Liver (tissue), 8 donors: ENCODE measurements at regions not wholly inside any gene's neighbourhood (a gene's known extent, or its start where the extent isn't known, plus 50 kb on each side); places are given as distances from the start of the nearest gene placed in this dataset.

Experiments used
- DNase-seq: peaks from one replicate; pipeline ENCODE4 v3.0.0-alpha.2; 2017; ENCODE audit warnings: low spot score
- H3K27ac ChIP-seq, 2 donors: one replicate each; pipeline ENCODE4 v1.7.0; 2013; ENCODE audit warnings: inconsistent platforms in 2 of 2, low read length in 2 of 2, control low read depth in 1 of 2, low read depth in 1 of 2, mild to moderate bottlenecking in 1 of 2
- H3K27me3 ChIP-seq, 4 donors: one replicate each; pipeline versions ENCODE4 v1.6.1 to v1.7.0; 2013; ENCODE audit warnings: low read length in 3 of 4, inconsistent platforms in 1 of 4, mild to moderate bottlenecking in 1 of 4, moderate library complexity in 1 of 4; ENCODE audit not compliant: control insufficient read depth in 4 of 4, insufficient read depth in 4 of 4
- H3K36me3 ChIP-seq, 4 donors: one replicate each; pipeline versions ENCODE4 v1.6.1 to v1.7.0; 2013; ENCODE audit warnings: low read length in 3 of 4, mild to moderate bottlenecking in 3 of 4, low read depth in 1 of 4, moderate library complexity in 1 of 4; ENCODE audit not compliant: control insufficient read depth in 4 of 4, insufficient read depth in 3 of 4
- H3K4me1 ChIP-seq, 4 donors: one replicate each; pipeline versions ENCODE4 v1.6.1 to v1.7.0; 2013; ENCODE audit warnings: low read length in 3 of 4, mild to moderate bottlenecking in 3 of 4, moderate library complexity in 1 of 4; ENCODE audit not compliant: control insufficient read depth in 4 of 4, insufficient read depth in 4 of 4
- H3K4me3 ChIP-seq, 3 donors: one replicate each; pipeline versions ENCODE4 v1.6.1 to v1.7.0; 2013; ENCODE audit warnings: low read length in 3 of 3, control low read depth in 1 of 3, low read depth in 1 of 3, mild to moderate bottlenecking in 1 of 3
- H3K9ac ChIP-seq, 2 donors: one replicate each; pipeline ENCODE4 v1.7.0; 2013; ENCODE audit warnings: low read length in 2 of 2, mild to moderate bottlenecking in 2 of 2, moderate library complexity in 2 of 2, control low read depth in 1 of 2, low read depth in 1 of 2
- H3K9me3 ChIP-seq, 4 donors: one replicate each; pipeline versions ENCODE4 v1.6.1 to v1.7.0; 2013; ENCODE audit warnings: low read length in 3 of 4; ENCODE audit not compliant: control insufficient read depth in 4 of 4
- EGR1 ChIP-seq, 2 donors: IDR thresholded peaks; 2 replicates each; pipeline ENCODE4 v1.6.1; 2016 to 2018; ENCODE audit warnings: antibody characterized with exemption in 2 of 2, low read depth in 2 of 2
- FOXA1 ChIP-seq: IDR thresholded peaks from 2 replicates; pipeline ENCODE4 v1.6.1; 2016; ENCODE audit warnings: antibody characterized with exemption
- GABPA ChIP-seq, 2 donors: IDR thresholded peaks in 1 of 2; conservative IDR thresholded peaks in 1 of 2; 2 replicates each; pipeline ENCODE4 v1.6.1; 2016; ENCODE audit warnings: antibody characterized with exemption in 2 of 2, mild to moderate bottlenecking in 1 of 2, moderate library complexity in 1 of 2
- HNF4A ChIP-seq, 2 donors: conservative IDR thresholded peaks; 2 replicates each; pipeline ENCODE4 v1.6.1; 2016; ENCODE audit warnings: antibody characterized with exemption in 2 of 2, mild to moderate bottlenecking in 2 of 2
- HNF4G ChIP-seq: IDR thresholded peaks from 2 replicates; pipeline ENCODE4 v1.6.1; 2016; ENCODE audit warnings: antibody characterized with exemption
- JUND ChIP-seq, 2 donors: IDR thresholded peaks; 2 replicates each; pipeline ENCODE4 v1.6.1; 2016; ENCODE audit warnings: antibody characterized with exemption in 2 of 2
- NR2F2 ChIP-seq: IDR thresholded peaks from 2 replicates; pipeline ENCODE4 v1.6.1; 2016; ENCODE audit warnings: antibody characterized with exemption
- RAD21 ChIP-seq, 2 donors: IDR thresholded peaks; 2 replicates each; pipeline ENCODE4 v1.6.1; 2016; ENCODE audit warnings: antibody characterized with exemption in 2 of 2, mild to moderate bottlenecking in 2 of 2
- RXRA ChIP-seq, 2 donors: IDR thresholded peaks; 2 replicates each; pipeline ENCODE4 v1.6.1; 2017 to 2018; ENCODE audit warnings: antibody characterized with exemption in 2 of 2, mild to moderate bottlenecking in 1 of 2
- SP1 ChIP-seq: IDR thresholded peaks from 2 replicates; pipeline ENCODE4 v1.6.1; 2018; ENCODE audit warnings: antibody characterized with exemption, mild to moderate bottlenecking
- TAF1 ChIP-seq: conservative IDR thresholded peaks from 2 replicates; pipeline ENCODE4 v1.6.1; 2016; ENCODE audit warnings: antibody characterized with exemption, mild to moderate bottlenecking
- WGBS: extraction: QIAGEN DNeasy Blood & Tissue Kit; methylation state at CpG from one replicate; pipeline ENCODE4 v1.1.7; 2013; 5-methylcytosine and 5-hydroxymethylcytosine counted together
- TF ChIP-seq, protein P1 (sequence below): IDR thresholded peaks from 2 replicates; pipeline ENCODE4 v1.6.1; 2016; ENCODE audit warnings: antibody characterized with exemption
- TF ChIP-seq, protein P2 (sequence below): fragments of 150-350 bp; IDR thresholded peaks from 2 replicates; pipeline ENCODE4 v1.5.1; 2017; ENCODE audit warnings: improper control_type of control experiment, low read depth, low read length; ENCODE audit not compliant: missing input control
- TF ChIP-seq, protein P3 (sequence below): IDR thresholded peaks from 2 replicates; pipeline ENCODE4 v1.6.1; 2016; ENCODE audit warnings: antibody characterized with exemption
- donor health status: healthy.
- donor health status: healthy.
- donor health status: healthy.
- donor health status: healthy.
- donor health status: healthy.

DNA sequence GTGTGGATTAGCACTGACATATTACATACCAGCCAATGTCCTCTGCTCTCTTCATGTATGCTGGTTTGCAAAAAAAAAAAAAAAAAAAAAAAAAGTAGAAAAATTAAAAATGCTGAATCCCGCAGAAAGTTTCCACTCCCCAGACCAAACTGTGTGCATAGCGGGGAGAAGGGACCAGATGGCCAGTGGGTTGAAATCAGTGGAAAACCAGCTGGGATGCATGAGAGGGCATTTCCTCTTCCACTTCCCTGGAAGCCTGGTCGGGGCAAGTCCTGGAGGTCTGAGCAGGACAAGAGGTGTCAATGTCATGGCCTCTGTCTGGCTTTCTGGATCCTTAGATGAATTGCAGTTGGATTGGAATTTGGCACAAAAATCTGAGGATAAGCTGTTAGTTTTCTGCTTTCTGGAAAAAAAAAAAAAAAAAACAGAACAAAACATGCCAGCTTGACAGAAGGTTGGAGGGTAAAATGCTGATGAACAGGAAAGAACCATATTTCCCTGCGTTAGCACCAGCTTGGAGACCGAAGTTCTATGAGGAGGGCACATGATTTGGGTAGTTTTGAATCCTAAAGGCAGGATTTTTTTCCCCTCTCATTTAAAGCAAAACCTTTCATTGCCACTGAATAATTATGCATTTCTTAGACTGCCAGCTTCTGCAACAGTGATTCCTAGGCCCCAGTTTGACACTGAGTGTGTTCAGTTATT lies 941.5 kb upstream of the EEF2KMT start (continued):
- TF ChIP-seq, protein P1, sequence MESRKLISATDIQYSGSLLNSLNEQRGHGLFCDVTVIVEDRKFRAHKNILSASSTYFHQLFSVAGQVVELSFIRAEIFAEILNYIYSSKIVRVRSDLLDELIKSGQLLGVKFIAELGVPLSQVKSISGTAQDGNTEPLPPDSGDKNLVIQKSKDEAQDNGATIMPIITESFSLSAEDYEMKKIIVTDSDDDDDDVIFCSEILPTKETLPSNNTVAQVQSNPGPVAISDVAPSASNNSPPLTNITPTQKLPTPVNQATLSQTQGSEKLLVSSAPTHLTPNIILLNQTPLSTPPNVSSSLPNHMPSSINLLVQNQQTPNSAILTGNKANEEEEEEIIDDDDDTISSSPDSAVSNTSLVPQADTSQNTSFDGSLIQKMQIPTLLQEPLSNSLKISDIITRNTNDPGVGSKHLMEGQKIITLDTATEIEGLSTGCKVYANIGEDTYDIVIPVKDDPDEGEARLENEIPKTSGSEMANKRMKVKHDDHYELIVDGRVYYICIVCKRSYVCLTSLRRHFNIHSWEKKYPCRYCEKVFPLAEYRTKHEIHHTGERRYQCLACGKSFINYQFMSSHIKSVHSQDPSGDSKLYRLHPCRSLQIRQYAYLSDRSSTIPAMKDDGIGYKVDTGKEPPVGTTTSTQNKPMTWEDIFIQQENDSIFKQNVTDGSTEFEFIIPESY, result no peak
- TF ChIP-seq TAF1 (no peak), EGR1 (IDR thresholded peaks at IDR 0.05; ENCODE audit: low read depth in 2 of 2) (no peak)

DNA sequence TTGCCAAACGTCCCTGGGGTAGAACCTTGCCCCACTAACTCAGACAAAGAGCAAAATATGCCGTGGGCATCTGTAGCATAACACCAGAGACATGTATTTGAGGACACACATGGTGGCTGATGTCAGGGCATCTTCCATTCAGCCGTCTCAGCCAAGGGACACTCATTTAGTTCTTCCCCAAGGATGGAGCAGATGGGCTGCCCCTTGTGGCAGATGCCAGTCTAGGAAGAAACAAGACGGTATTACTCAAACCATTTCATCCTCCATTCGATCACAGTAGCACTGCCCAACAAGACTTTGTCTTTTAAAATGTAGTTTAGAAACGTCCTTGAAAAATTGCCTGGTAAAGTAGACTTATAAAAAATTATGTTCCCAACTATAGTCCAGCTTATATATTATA lies 937.6 kb upstream of the EEF2KMT start:
- Histone ChIP-seq H3K9ac (no peak overlapping the region), H3K36me3 (no peaks in the 10 kb centered on the region), H3K4me1 (no peaks in the 10 kb centered on the region), H3K9me3 (no peaks in the 10 kb centered on the region), H3K27ac (no peak overlapping the region), H3K4me3 (no peak overlapping the region), H3K27me3 (peaks cover 0 to 4% (median 0%) of the 10 kb centered on the region in 4 donors)
- TF ChIP-seq FOXA1, result no peak
- DNase-seq, result no peak
- WGBS, result 58% methylated on average over 6 of the region's 6 CpGs

DNA sequence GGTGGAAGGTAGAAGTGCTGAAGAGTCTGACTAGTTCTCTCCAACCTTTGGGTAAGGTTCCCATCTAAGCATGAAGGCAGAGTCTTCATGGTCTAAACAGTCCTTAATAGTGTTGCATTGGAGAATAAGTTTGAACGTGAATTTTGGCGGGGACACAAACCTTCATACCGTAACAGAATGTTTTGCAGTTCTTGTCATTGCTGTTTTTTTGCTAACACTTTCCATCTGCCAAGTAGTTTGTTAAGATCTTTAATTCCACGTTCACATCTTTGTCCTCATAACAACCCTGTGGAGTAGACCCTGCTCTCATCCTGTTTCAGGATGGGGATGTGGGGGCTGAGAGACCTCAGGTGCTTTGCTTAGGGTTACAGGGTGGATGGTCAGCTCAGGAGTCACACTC lies 936.9 kb upstream of the EEF2KMT start:
- TF ChIP-seq, protein P2, sequence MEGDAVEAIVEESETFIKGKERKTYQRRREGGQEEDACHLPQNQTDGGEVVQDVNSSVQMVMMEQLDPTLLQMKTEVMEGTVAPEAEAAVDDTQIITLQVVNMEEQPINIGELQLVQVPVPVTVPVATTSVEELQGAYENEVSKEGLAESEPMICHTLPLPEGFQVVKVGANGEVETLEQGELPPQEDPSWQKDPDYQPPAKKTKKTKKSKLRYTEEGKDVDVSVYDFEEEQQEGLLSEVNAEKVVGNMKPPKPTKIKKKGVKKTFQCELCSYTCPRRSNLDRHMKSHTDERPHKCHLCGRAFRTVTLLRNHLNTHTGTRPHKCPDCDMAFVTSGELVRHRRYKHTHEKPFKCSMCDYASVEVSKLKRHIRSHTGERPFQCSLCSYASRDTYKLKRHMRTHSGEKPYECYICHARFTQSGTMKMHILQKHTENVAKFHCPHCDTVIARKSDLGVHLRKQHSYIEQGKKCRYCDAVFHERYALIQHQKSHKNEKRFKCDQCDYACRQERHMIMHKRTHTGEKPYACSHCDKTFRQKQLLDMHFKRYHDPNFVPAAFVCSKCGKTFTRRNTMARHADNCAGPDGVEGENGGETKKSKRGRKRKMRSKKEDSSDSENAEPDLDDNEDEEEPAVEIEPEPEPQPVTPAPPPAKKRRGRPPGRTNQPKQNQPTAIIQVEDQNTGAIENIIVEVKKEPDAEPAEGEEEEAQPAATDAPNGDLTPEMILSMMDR, result no peak
- TF ChIP-seq GABPA (IDR thresholded peaks at IDR 0.05 in 1 of 2, conservative IDR thresholded peaks at IDR 0.05 in 1 of 2), result no peak
- TF ChIP-seq FOXA1, result no peak
- no peak for TF ChIP-seq RAD21 (IDR thresholded peaks at IDR 0.05)
- TF ChIP-seq RXRA (IDR thresholded peaks at IDR 0.05), result no peak
- TF ChIP-seq NR2F2, result no peak
- TF ChIP-seq TAF1, result no peak
- TF ChIP-seq, protein P1, result no peak
- no peak for TF ChIP-seq HNF4A (conservative IDR thresholded peaks at IDR 0.05)
- TF ChIP-seq EGR1 (IDR thresholded peaks at IDR 0.05; ENCODE audit: low read depth in 2 of 2), result no peak
- no peak for TF ChIP-seq SP1
- no peak for TF ChIP-seq JUND (IDR thresholded peaks at IDR 0.05)
- TF ChIP-seq, protein P3, sequence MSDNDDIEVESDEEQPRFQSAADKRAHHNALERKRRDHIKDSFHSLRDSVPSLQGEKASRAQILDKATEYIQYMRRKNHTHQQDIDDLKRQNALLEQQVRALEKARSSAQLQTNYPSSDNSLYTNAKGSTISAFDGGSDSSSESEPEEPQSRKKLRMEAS, result no peak
- no peak for TF ChIP-seq HNF4G
- no peak overlapping the region for H3K27ac ChIP-seq
- 84% methylated on average over 4 of the region's 4 CpGs for WGBS
- H3K4me3 ChIP-seq, result no peak overlapping the region
- H3K27me3 ChIP-seq, result peaks cover 0 to 4% (median 0%) of the 10 kb centered on the region in 4 donors
- H3K9ac ChIP-seq, result no peak overlapping the region
- no peaks in the 10 kb centered on the region for H3K36me3 ChIP-seq
- no peaks in the 10 kb centered on the region for H3K9me3 ChIP-seq
- DNase-seq, result no peak
- H3K4me1 ChIP-seq, result no peaks in the 10 kb centered on the region
